ENCODE measurements at regions not wholly inside any gene's neighbourhood (a gene's known extent, or its start where the extent isn't known, plus 50 kb on each side); places are given as distances from the start of the nearest gene placed in this dataset.

- Histone ChIP-seq H3K27ac (no peak overlapping the region), H3K4me1 (no peaks in the 10 kb centered on the region), H3K27me3 (no peaks in the 10 kb centered on the region), H3K36me3 (no peaks in the 10 kb centered on the region), H3K9me3 (no peaks in the 10 kb centered on the region), H3K4me3 (no peak overlapping the region)
- 40 to 53% (median 47%) methylated on average over 2 of the region's 2 CpGs for WGBS, 4 donors
- no peak for DNase-seq
- ATAC-seq: no peak
- intact Hi-C loops (cut with DNase I): no loop called here
- TF ChIP-seq POLR2A (IDR thresholded peaks at IDR 0.05) (no peak), CTCF (IDR thresholded peaks at IDR 0.05) (no peak)
Measured at GRCh38 chr4:122100508-122100907, 51.6 kb upstream of the BLTP1 start.

GRCh38 chr4:122099896-122100295, 52.2 kb upstream of the BLTP1 start:
- H3K36me3 ChIP-seq: no peaks in the 10 kb centered on the region
- ATAC-seq (no peak), DNase-seq (no peak)
- intact Hi-C loops (cut with DNase I): no loop called here
- H3K9me3 ChIP-seq: no peaks in the 10 kb centered on the region
- H3K4me1 ChIP-seq: no peaks in the 10 kb centered on the region
- no peak for TF ChIP-seq POLR2A (IDR thresholded peaks at IDR 0.05)
- no peak for TF ChIP-seq CTCF (IDR thresholded peaks at IDR 0.05)
- H3K4me3 ChIP-seq: no peak overlapping the region
- no peak overlapping the region for H3K27ac ChIP-seq
- H3K27me3 ChIP-seq: peaks cover 0 to 2% (median 0%) of the 10 kb centered on the region in 9 donors
- 79 to 83% (median 82%) methylated on average over 2 of the region's 2 CpGs for WGBS, 4 donors

- intact Hi-C loops (cut with DNase I): no loop called here
- WGBS, 4 donors: 63 to 74% (median 66%) methylated on average over 1 of the region's 1 CpG
- ATAC-seq (no peak), DNase-seq (no peak)
- no peak overlapping the region for H3K4me3 ChIP-seq
- H3K9me3 ChIP-seq: no peaks in the 10 kb centered on the region
- H3K27ac ChIP-seq: no peak overlapping the region
- peaks cover 0 to 3% (median 0%) of the 10 kb centered on the region in 9 donors for H3K27me3 ChIP-seq
- no peaks in the 10 kb centered on the region for H3K36me3 ChIP-seq
- TF ChIP-seq POLR2A (IDR thresholded peaks at IDR 0.05) (no peak), CTCF (IDR thresholded peaks at IDR 0.05) (no peak)
- H3K4me1 ChIP-seq: peaks cover 0 to under 1% (median 0%) of the 10 kb centered on the region in 12 donors
Measured at GRCh38 chr4:122091836-122092405, 60.2 kb upstream of the BLTP1 start.

GRCh38 chr4:122091397-122091796, 60.7 kb upstream of the BLTP1 start:
- DNase-seq: no peak
- WGBS, 4 donors: 65 to 94% (median 83%) methylated on average over 1 of the region's 1 CpG
- no peak for ATAC-seq

More at GRCh38 chr4:122091397-122091796, 60.7 kb upstream of the BLTP1 start:
- Histone ChIP-seq H3K27me3 (peaks cover 0 to 3% (median 0%) of the 10 kb centered on the region in 9 donors), H3K4me1 (peaks cover 0 to 6% (median 0%) of the 10 kb centered on the region in 12 donors), H3K4me3 (no peak overlapping the region), H3K9me3 (no peaks in the 10 kb centered on the region), H3K36me3 (no peaks in the 10 kb centered on the region), H3K27ac (no peak overlapping the region)
- TF ChIP-seq CTCF (IDR thresholded peaks at IDR 0.05) (no peak), POLR2A (IDR thresholded peaks at IDR 0.05) (no peak)
- intact Hi-C loops (cut with DNase I): no loop called here

Measured in heart left ventricle (tissue), 16 donors.